HepG2 (cell line): ENCODE measurements at regions not wholly inside any gene's neighbourhood (a gene's known extent, or its start where the extent isn't known, plus 50 kb on each side); places are given as distances from the start of the nearest gene placed in this dataset.

Experiments
- ATAC-seq: fragments of 200-7000 bp; cut with Tn5 transposase; 3 replicates; pipeline ENCODE4 v1.9.1; 2020; ENCODE audit warnings: mild to moderate bottlenecking, moderate library complexity
- BruUV-seq: library from RNA; stranded (reverse); fragments of 400-500 nt; replicated peaks from 2 replicates; lab custom pipeline; 2021; lab: Mats Ljungman, UMichigan
- CTCF ChIA-PET: fragments of 300-600 bp; formaldehyde crosslinking; extraction: SDS; loops from one replicate; lab custom pipeline; 2021; ENCODE audit warnings: low total read pairs, inconsistent platforms, low intra/inter-chr PET ratio; lab: Yijun Ruan, JAX
- POLR2A ChIA-PET: fragments of 350-600 bp; sonication (Branson Sonifier 250); formaldehyde crosslinking; loops from one replicate; lab custom pipeline; 2020; ENCODE audit warnings: antibody characterized with exemption, inconsistent platforms; lab: Yijun Ruan, JAX
- DNase-seq: peaks from one replicate; pipeline ENCODE4 v3.0.0-alpha.2; 2015; ENCODE audit warnings: low spot score
- FAIRE-seq: peaks from 3 replicates; lab custom pipeline; 2011; peaks lifted over from hg19 to GRCh38; lab: Jason Lieb, UNC
- H2AFZ ChIP-seq: one replicate; pipeline ENCODE4 v1.6.1; 2011; ENCODE audit warnings: low read length, inconsistent platforms
- H3K27ac ChIP-seq: fragments of 300-600 bp; 3 replicates; pipeline ENCODE4 v1.8.0; 2011; ENCODE audit warnings: mixed run types, mild to moderate bottlenecking, mixed read lengths, low read length, inconsistent platforms; ENCODE audit not compliant: insufficient read depth; ENCODE audit errors: extremely low read length
- H3K27me3 ChIP-seq, 2 experiments: fragments of 200-600 bp in 1 of 2; 2 replicates in 1 of 2; 3 replicates in 1 of 2; pipeline versions ENCODE4 v1.6.0 to v1.8.0; 2011; ENCODE audit warnings: low read length in 2 of 2, mild to moderate bottlenecking in 2 of 2, moderate library complexity in 2 of 2, inconsistent platforms in 1 of 2; ENCODE audit not compliant: insufficient read depth in 2 of 2, control insufficient read depth in 1 of 2
- H3K36me3 ChIP-seq, 2 experiments: fragments of 200-600 bp in 1 of 2; replicated peaks in 1 of 2; 2 replicates in 1 of 2; 3 replicates in 1 of 2; pipeline versions ENCODE4 v1.5.1 to v1.8.0; 2011; ENCODE audit warnings: low read length in 2 of 2, inconsistent platforms in 1 of 2; ENCODE audit not compliant: insufficient read depth in 2 of 2, control insufficient read depth in 1 of 2
- H3K4me1 ChIP-seq: 2 replicates; pipeline ENCODE4 v1.5.1; 2012; ENCODE audit warnings: low read length, inconsistent platforms; ENCODE audit not compliant: insufficient read depth
- H3K4me2 ChIP-seq: 2 replicates; pipeline ENCODE4 v1.6.0; 2011; ENCODE audit warnings: low read depth, low read length, inconsistent platforms
- H3K4me3 ChIP-seq, 3 experiments: fragments of 200-600 bp in 1 of 3; sonication (generic), shearing (Covaris generic) in 1 of 3; replicated peaks in 1 of 3; 2 replicates each; pipeline ENCODE4 v1.5.1; 2011 to 2016; ENCODE audit warnings: low read length in 3 of 3, inconsistent platforms in 2 of 3, low read depth in 2 of 3, mild to moderate bottlenecking in 2 of 3, control low read depth in 1 of 3, mixed read lengths in 1 of 3; ENCODE audit not compliant: insufficient read depth in 1 of 3
- H3K79me2 ChIP-seq: one replicate; pipeline ENCODE4 v1.6.1; 2011; ENCODE audit warnings: low read length, inconsistent platforms; ENCODE audit not compliant: insufficient read depth
- H3K9ac ChIP-seq: 2 replicates; pipeline ENCODE4 v1.6.0; 2011; ENCODE audit warnings: mild to moderate bottlenecking, low read depth, low read length, inconsistent platforms; ENCODE audit not compliant: insufficient read depth
- H3K9me3 ChIP-seq: 2 replicates; pipeline ENCODE4 v1.5.1; 2012; ENCODE audit warnings: mild to moderate bottlenecking, low read length
- H4K20me1 ChIP-seq: 2 replicates; pipeline ENCODE4 v1.6.0; 2011; ENCODE audit warnings: inconsistent platforms, mild to moderate bottlenecking, low read length, moderate library complexity; ENCODE audit not compliant: insufficient read depth
- ARID2 ChIP-seq: sonication (generic); formaldehyde crosslinking; IDR thresholded peaks from 2 replicates; pipeline ENCODE4 v1.8.1; 2022; ENCODE audit warnings: mild to moderate bottlenecking, missing genetic modification reagents, borderline replicate concordance
- ETV6 ChIP-seq: sonication (generic); formaldehyde crosslinking; conservative IDR thresholded peaks from 2 replicates; pipeline ENCODE4 v1.4.0; 2020; ENCODE audit warnings: missing genetic modification reagents
- KLF9 ChIP-seq: IDR thresholded peaks from 2 replicates; pipeline ENCODE4 v1.6.1; 2016; ENCODE audit warnings: low read depth
- NFE2 ChIP-seq: sonication (generic); formaldehyde crosslinking; IDR thresholded peaks from 2 replicates; pipeline ENCODE4 v1.4.0; 2020; ENCODE audit warnings: missing genetic modification reagents
- PRMT3 ChIP-seq: sonication (generic); formaldehyde crosslinking; IDR thresholded peaks from 2 replicates; pipeline ENCODE4 v1.8.1; 2022; ENCODE audit warnings: low read depth, mild to moderate bottlenecking, moderate library complexity, missing genetic modification reagents, borderline replicate concordance
- SOX13 ChIP-seq, 3 experiments: fragments of 450-650 bp in 1 of 3; sonication (generic) in 1 of 3; formaldehyde crosslinking in 1 of 3; IDR thresholded peaks in 2 of 3; conservative IDR thresholded peaks in 1 of 3; 2 replicates each; pipeline versions ENCODE4 v1.5.0 to v1.6.1; 2016 to 2020; ENCODE audit warnings: antibody characterized with exemption in 1 of 3, mild to moderate bottlenecking in 1 of 3, missing compliant biosample characterization in 1 of 3, missing genetic modification reagents in 1 of 3, moderate library complexity in 1 of 3
- SRSF1 ChIP-seq: fragments of 200-400 bp; formaldehyde crosslinking; optimal IDR thresholded peaks from 2 replicates; pipeline ENCODE3; 2017; ENCODE audit warnings: mild to moderate bottlenecking, low read depth, low read length, moderate library complexity
- ZNF362 ChIP-seq: sonication (generic); formaldehyde crosslinking; IDR thresholded peaks from 2 replicates; pipeline ENCODE4 v1.4.0; 2020; ENCODE audit warnings: missing genetic modification reagents, mild to moderate bottlenecking, borderline replicate concordance
- ZNF431 ChIP-seq: sonication (generic); formaldehyde crosslinking; IDR thresholded peaks from 2 replicates; pipeline ENCODE4 v1.9.0; 2022; ENCODE audit warnings: missing genetic modification reagents, low read depth, mild to moderate bottlenecking, borderline replicate concordance
- ZNF670 ChIP-seq: sonication (generic); formaldehyde crosslinking; IDR thresholded peaks from 2 replicates; pipeline ENCODE4 v1.8.0; 2022; ENCODE audit warnings: mild to moderate bottlenecking, missing genetic modification reagents, borderline replicate concordance
- ZNF768 ChIP-seq: sonication (generic); formaldehyde crosslinking; IDR thresholded peaks from 2 replicates; pipeline ENCODE4 v1.4.0; 2020; ENCODE audit warnings: missing genetic modification reagents
- WGBS: methylation state at CpG from one replicate; pipeline ENCODE4 v1.1.6; 2017; ENCODE audit warnings: low lambda C conversion rate; 5-methylcytosine and 5-hydroxymethylcytosine counted together
- in situ Hi-C: cut with HindIII; loops from 2 replicates; pipeline ENCODE4 v1.10.0; 2017; ENCODE audit warnings: low pct_unique_long_range_greater_than_20kb; ENCODE audit not compliant: extremely low pct_ligation_motif_present
- intact Hi-C: fragments of 100-400 bp; cut with micrococcal nuclease; formaldehyde crosslinking; loops from one replicate; pipeline ENCODE4 v1.10.0; 2022; ENCODE audit not compliant: unreplicated experiment

GRCh38 chr2:18209934-18210639 lies 331.6 kb downstream of the KCNS3 start (continued):
- no peak for TF ChIP-seq SOX13 (IDR thresholded peaks at IDR 0.05)
- no peak for TF ChIP-seq SOX13 (CRISPR knock-in tag; conservative IDR thresholded peaks at IDR 0.05 in 1 of 2, IDR thresholded peaks at IDR 0.05 in 1 of 2)
- no peak for TF ChIP-seq SRSF1
- TF ChIP-seq ZNF431 (CRISPR knock-in tag) = no peak

- H3K9me3 ChIP-seq = no peaks in the 10 kb centered on the region
- H4K20me1 ChIP-seq = no peaks in the 10 kb centered on the region
- no peak for TF ChIP-seq ETV6 (CRISPR knock-in tag)
- no peak for TF ChIP-seq ZNF362
- TF ChIP-seq KLF9 = no peak
- no peak for TF ChIP-seq PRMT3 (CRISPR knock-in tag)
- TF ChIP-seq ZNF768 = no peak
- no peak for TF ChIP-seq NFE2
- no peak for TF ChIP-seq ZNF670 (CRISPR knock-in tag)
- no peak for TF ChIP-seq ARID2 (CRISPR knock-in tag)
- no peak overlapping the region for H3K4me3 ChIP-seq
- H2AFZ ChIP-seq = no peak overlapping the region
- no TSS peak for BruUV-seq
- no peak for DNase-seq
- ATAC-seq = no peak
- intact Hi-C loops = no loop called here
- H3K36me3 ChIP-seq = no peaks in the 10 kb centered on the region
- no peaks in the 10 kb centered on the region for H3K27me3 ChIP-seq
- FAIRE-seq = no peak
- H3K4me2 ChIP-seq = no peak overlapping the region
- ChIA-PET CTCF (no interaction called here), POLR2A (no interaction called here)
- H3K9ac ChIP-seq = no peak overlapping the region
- H3K4me1 ChIP-seq = no peaks in the 10 kb centered on the region
- no peaks in the 10 kb centered on the region for H3K79me2 ChIP-seq
- H3K27ac ChIP-seq = no peak overlapping the region
- 0% methylated on average over 1 of the region's 1 CpG for WGBS
- in situ Hi-C loops = no loop called here
Observed at GRCh38 chr2:18208956-18209355, 330.5 kb downstream of the KCNS3 start.
